ENCODE measurements at regions not wholly inside any gene's neighbourhood (a gene's known extent, or its start where the extent isn't known, plus 50 kb on each side); places are given as distances from the start of the nearest gene placed in this dataset.

DNA sequence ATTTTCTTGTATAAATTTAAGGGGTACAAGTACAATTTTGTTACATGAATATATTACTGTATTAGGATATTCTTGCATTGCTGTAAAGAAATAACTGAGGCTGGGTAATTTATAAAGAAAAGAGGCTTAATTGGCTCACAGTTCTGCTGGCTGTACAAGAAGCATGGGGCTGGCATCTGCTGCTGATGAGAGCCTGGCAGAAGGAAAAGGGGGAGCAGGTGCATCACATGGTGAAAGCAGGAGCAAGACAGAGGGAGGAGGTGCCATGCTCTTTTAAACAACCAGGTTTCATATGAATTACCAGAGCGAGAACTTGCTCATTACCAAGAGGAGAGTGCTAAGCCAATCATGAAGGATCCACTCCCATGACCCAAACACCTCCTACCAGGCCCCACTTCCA lies 399.5 kb upstream of the RAB6C start:
- no peak for TF ChIP-seq CTCF (IDR thresholded peaks at IDR 0.05)
- no peak overlapping the region for H3K4me3 ChIP-seq
- intact Hi-C loops (cut with DNase I) = no loop called here
- no peak overlapping the region for H3K27ac ChIP-seq
- H3K9me3 ChIP-seq = peaks cover 5% of the 10 kb centered on the region
- ATAC-seq (no peak), DNase-seq (no peak)
- H3K4me1 ChIP-seq = no peaks in the 10 kb centered on the region
- H3K27me3 ChIP-seq (ENCODE audit: insufficient read depth in 3 of 3, low read length in 2 of 3) = no peaks in the 10 kb centered on the region
- no peaks in the 10 kb centered on the region for H3K36me3 ChIP-seq (ENCODE audit: insufficient read depth in 1 of 2, low read depth in 1 of 2)
- WGBS, 3 donors = 86 to 87% (median 87%) methylated on average over 1 of the region's 1 CpG

DNA sequence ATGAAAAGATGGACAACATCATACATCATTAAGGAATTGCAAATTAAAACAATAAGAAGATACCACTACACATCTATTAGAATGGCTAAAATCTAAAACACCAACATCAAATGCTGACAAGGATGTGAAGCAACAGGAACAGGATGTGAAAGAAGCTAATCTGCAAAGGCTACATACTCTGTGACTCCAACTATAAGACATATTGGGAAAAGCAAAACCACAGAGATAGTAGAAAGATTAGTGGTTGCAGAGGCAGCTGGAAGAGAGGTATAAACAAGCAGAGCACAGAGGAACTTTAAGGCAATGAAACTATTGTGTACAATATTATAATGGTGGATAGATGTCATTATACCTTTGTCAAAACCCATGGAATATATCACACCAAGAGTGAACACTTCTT lies 393.7 kb upstream of the RAB6C start:
- no peak for TF ChIP-seq CTCF (IDR thresholded peaks at IDR 0.05)
- H3K9me3 ChIP-seq = peaks cover 4% of the 10 kb centered on the region

GRCh38 chr2:129587426-129588064 lies 391.9 kb upstream of the RAB6C start:
- Histone ChIP-seq H3K27me3 (ENCODE audit: insufficient read depth in 3 of 3, low read length in 2 of 3) (peaks cover 0 to 13% (median 2%) of the 10 kb centered on the region in 3 donors), H3K36me3 (ENCODE audit: insufficient read depth in 1 of 2, low read depth in 1 of 2) (no peaks in the 10 kb centered on the region), H3K4me1 (no peaks in the 10 kb centered on the region), H3K27ac (no peak overlapping the region), H3K4me3 (no peak overlapping the region), H3K9me3 (no peaks in the 10 kb centered on the region)
- no peak for ATAC-seq
- TF ChIP-seq CTCF (IDR thresholded peaks at IDR 0.05) = peak; percentile 7
- DNase-seq = no peak
- intact Hi-C loops (cut with DNase I) = no loop called here
- WGBS, 3 donors = 46 to 60% (median 55%) methylated on average over 51 of the region's 51 CpGs

More for the DNA sequence above, 393.7 kb upstream of the RAB6C start:
- ATAC-seq (no peak), DNase-seq (no peak)
- Histone ChIP-seq H3K4me1 (no peaks in the 10 kb centered on the region), H3K27ac (no peak overlapping the region), H3K27me3 (ENCODE audit: insufficient read depth in 3 of 3, low read length in 2 of 3) (peaks cover 0 to 13% (median 2%) of the 10 kb centered on the region in 3 donors), H3K36me3 (ENCODE audit: insufficient read depth in 1 of 2, low read depth in 1 of 2) (no peaks in the 10 kb centered on the region), H3K4me3 (no peak overlapping the region)
- intact Hi-C loops (cut with DNase I) = no loop called here

GRCh38 chr2:129604560-129604959 lies 374.9 kb upstream of the RAB6C start:
- DNase-seq (no peak), ATAC-seq (no peak)
- intact Hi-C loops (cut with DNase I) = no loop called here
- Histone ChIP-seq H3K27me3 (ENCODE audit: insufficient read depth in 3 of 3, low read length in 2 of 3) (peaks cover 0 to 2% (median 0%) of the 10 kb centered on the region in 3 donors), H3K9me3 (no peaks in the 10 kb centered on the region), H3K4me3 (no peak overlapping the region), H3K4me1 (no peaks in the 10 kb centered on the region), H3K36me3 (ENCODE audit: insufficient read depth in 1 of 2, low read depth in 1 of 2) (no peaks in the 10 kb centered on the region), H3K27ac (no peak overlapping the region)
- TF ChIP-seq CTCF (IDR thresholded peaks at IDR 0.05) = no peak
- WGBS, 3 donors = 52 to 71% (median 59%) methylated on average over 5 of the region's 5 CpGs

GRCh38 chr2:129605646-129606045 lies 373.8 kb upstream of the RAB6C start:
- Histone ChIP-seq H3K4me1 (no peaks in the 10 kb centered on the region), H3K27ac (no peak overlapping the region), H3K4me3 (no peak overlapping the region), H3K27me3 (ENCODE audit: insufficient read depth in 3 of 3, low read length in 2 of 3) (peaks cover 0 to 2% (median 0%) of the 10 kb centered on the region in 3 donors), H3K9me3 (no peaks in the 10 kb centered on the region), H3K36me3 (ENCODE audit: insufficient read depth in 1 of 2, low read depth in 1 of 2) (no peaks in the 10 kb centered on the region)
- ATAC-seq = no peak
- TF ChIP-seq CTCF (IDR thresholded peaks at IDR 0.05) = no peak
- no peak for DNase-seq
- intact Hi-C loops (cut with DNase I) = no loop called here
- WGBS, 3 donors = 20 to 37% (median 31%) methylated on average over 6 of the region's 6 CpGs

All from psoas muscle (tissue), 7 donors.